NOMO-1 treated with DMSO at 0.1 percent for 48 hours (cell line): ENCODE measurements at regions not wholly inside any gene's neighbourhood (a gene's known extent, or its start where the extent isn't known, plus 50 kb on each side); places are given as distances from the start of the nearest gene placed in this dataset.

Experiments used
- DNase-seq: peaks from one replicate; lab custom pipeline; 2025; ENCODE audit not compliant: unreplicated experiment; lab: John Stamatoyannopoulos, UW

GRCh38 chr2:177340158-177340557, 52.4 kb upstream of the AGPS start:
- no peak for DNase-seq

- no peak for DNase-seq
Measured at GRCh38 chr2:177342736-177343135, 49.8 kb upstream of the AGPS start.
